Glomerular visceral epithelial cell (primary cell): ENCODE measurements at regions not wholly inside any gene's neighbourhood (a gene's known extent, or its start where the extent isn't known, plus 50 kb on each side); places are given as distances from the start of the nearest gene placed in this dataset.
"Not testable (repeated sequence)": the region's sequence is repeated elsewhere in the genome, so short reads cannot be mapped to it uniquely, and the experiment has no call there.

Experiments
- DNase-seq: peaks from one replicate; pipeline ENCODE4 v3.0.0-alpha.2; 2016; ENCODE audit errors: extremely low spot score

DNA sequence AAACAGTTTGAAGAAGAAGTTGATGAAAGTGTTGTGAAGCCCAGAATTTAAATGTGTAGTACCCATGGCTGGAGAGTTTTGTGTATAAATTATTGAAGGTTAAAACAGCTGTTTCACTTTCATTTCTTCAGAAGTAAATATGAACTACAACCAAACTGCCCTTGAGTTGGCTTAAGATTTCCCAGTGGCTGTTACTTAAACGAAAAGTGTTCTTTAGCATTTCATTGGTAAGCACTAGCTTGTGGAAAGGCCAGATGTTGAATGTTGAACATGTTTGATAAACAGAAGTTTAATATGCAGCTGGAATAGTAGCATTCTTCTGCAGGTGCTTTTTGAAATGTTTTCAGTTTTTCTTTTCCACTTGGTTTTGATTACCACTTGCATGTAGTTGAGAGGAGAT lies 83.2 kb upstream of the TNRC6B start:
- no peak for DNase-seq

DNA sequence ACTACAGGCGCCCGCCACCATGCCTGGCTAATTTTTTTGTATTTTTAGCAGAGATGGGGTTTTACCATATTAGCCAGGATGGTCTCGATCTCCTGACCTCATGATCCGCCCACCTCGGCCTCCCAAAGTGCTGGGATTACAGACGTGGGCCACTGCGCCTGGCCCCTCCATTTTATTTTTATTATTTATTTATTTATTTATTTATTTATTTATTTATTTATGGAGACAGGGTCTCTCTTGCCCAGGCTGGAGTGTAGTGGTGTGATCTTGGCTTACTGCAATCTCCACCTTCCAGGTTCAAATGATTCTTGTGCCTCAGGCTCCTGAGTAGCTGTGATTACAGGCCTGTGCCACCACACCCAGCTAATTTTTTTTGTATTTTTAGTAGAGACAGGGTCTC lies 77.8 kb upstream of the TNRC6B start:
- DNase-seq = not testable (repeated sequence)

DNA sequence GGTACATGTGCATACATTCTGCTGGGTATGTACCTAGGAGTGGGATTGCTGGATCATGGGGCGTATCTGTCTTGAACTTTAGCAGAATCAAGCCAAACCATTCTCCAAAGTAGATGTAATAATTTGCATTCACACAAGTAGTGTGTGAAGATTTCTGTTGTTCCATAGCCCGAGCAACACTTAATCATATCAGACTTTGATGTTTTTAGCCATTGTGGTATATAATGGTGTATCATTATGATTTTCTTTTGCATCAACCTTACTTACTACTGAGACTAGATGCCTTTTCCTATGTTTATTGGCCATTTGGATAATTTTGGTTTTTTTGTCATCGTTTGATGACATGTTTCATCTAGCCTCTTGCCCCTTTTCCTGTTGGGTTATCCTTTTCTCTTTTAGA lies 72.0 kb upstream of the TNRC6B start:
- no peak for DNase-seq

DNA sequence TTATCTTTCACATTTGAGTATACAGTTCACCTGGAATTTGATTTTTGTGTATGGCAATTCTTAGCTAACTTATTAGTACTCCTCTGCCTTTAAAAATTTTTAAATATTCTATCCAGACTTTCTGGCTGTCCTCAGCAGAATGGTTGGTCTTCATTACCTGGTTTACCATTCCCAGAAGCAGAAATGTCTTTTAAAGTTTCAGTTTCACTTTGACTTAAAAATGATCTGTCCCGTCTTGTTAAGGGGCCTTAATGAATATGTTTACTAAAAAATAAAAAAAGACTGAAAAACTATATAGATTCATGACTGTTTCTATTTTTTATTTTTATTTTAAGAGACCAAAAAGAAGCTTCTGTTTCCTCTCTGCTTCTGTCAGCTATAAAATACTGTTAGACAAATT lies 70.5 kb upstream of the TNRC6B start:
- DNase-seq = no peak

DNA sequence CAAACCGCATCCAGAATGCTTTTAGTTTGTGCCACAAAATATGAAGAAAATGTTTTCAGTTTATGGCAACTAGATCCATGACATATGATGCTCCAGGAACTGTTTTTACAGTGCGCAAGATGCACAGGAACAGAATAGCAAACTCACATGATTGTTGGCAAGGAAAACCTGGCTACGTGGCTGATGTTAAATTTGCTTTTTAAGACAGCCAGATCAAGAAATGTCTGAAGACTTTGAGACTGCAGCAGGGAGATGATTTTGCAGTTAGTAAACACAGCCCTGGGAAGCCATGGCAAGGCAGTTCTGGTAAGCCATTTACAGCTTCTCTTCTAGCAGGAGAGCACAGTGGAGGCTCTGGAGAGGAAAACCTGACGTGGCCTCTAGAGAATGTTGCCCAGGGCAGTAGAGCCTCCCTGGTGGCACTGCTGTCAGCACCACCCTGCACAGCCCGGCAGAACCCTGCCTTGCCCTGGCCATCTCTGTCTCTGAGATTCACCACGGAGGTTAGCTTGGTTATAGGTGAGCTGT lies 69.8 kb upstream of the TNRC6B start:
- DNase-seq = peak; percentile 50

DNA sequence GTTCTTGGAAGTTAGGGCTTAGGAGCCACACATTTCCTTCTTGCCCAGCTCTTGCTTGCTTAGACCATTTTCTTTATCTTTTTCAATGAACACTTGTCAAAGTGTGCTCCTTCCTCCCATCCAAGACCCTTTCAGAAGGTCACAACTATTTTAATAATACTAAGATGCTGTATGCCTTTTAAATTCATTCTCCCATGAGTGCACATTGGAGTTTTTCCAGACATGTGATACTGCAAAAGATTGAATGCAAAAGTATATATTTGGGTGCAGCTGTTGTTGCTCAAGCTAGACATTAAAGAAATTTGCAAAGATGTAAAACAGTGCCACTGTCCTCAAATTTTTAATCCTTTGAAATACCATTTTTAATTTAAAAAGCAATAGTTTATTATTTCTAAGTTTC lies 69.3 kb upstream of the TNRC6B start:
- no peak for DNase-seq

DNA sequence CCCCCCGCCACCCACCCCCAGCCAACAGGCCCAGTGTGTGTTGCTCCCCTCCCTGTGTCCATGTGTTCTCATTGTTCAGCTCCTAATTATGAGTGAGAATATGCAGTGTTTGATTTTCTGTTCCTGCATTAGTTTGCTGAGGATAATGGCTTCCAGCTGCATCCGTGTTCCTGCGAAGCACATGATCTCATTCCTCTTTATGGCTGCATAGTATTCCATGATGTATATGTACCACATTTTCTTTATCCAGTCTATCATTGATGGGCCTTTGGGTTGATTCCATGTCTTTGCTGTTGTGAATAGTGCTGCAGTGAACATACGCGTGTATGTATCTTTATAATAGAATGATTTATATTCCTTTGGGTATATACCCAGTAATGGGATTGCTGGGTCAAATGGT lies 68.8 kb upstream of the TNRC6B start:
- DNase-seq = not testable (repeated sequence)

DNA sequence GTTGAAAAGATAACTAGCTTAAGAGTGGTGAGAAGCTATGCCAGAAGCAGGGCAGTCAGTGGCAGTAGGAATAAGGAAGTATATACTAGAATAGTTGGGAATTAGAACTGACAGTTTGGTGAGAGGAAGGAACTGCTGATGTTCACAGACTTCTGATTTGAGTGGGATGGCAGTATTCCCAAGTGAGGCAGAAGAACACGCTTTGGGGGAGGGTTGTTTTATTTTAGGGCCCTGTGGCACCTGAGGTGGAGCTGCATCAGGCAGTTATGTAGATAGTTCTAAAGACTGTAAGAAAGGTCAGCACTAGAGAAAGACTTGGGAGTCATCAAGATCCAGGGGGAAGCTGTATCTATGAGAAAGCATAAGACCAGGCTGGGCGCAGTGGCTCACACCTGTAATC lies 66.3 kb upstream of the TNRC6B start:
- DNase-seq = no peak

DNA sequence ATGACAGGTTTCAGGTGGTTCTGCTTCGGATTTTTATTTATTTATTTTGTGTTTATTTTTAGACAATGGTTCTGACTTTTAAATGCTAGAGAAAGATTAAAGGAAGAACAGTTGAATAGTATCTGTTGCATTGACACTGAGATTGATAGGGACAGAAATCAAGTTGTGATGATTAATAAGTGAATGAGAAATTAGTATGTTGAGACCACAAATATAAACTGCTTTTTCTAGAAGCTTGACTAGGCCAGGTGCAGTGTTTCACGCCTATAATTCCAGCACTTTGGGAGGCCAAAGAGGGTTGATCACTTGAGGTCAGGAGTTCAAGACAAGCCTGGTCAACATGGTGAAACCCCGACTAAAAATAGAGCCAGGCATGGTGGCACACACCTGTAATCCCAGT lies 65.1 kb upstream of the TNRC6B start:
- DNase-seq = no peak

DNA sequence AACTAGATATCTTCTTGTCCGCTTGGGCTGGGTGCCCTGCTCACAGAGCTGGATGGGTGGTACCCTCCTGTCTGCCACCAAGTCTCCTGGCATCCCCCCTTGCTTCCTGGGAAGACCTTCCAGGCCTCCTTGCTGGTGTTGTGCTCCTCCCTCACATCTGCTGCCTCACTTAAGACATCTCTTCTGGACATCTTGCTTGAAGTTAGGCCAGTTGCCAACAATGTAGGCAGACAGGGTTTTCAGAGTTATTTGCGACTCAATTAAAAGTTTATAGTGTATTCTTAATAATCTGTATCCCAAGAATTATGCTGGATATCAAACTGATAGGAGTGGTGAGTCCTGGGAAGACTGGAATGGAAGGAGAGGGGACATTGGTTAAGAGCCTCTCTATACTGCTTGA lies 64.0 kb upstream of the TNRC6B start:
- DNase-seq = no peak

DNA sequence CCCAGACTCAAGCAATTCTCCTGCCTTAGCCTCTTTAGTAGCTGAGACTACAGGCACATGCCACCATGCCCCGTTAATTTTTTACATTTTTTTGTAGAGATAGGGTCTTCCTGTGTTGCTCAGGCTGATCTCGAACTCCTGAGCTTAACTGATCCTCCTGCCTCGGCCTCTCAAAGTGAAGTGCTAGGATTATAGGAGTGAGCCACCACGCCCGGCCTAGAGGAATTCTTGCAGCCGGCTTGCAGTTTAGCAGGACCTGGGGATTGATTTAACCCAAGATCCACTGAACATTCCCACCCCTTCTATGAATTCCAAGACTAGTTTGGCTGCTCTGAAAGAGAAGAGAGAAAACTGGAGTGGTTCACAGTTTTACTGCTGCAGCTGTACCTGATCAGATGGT lies 63.3 kb upstream of the TNRC6B start:
- DNase-seq = no peak

DNA sequence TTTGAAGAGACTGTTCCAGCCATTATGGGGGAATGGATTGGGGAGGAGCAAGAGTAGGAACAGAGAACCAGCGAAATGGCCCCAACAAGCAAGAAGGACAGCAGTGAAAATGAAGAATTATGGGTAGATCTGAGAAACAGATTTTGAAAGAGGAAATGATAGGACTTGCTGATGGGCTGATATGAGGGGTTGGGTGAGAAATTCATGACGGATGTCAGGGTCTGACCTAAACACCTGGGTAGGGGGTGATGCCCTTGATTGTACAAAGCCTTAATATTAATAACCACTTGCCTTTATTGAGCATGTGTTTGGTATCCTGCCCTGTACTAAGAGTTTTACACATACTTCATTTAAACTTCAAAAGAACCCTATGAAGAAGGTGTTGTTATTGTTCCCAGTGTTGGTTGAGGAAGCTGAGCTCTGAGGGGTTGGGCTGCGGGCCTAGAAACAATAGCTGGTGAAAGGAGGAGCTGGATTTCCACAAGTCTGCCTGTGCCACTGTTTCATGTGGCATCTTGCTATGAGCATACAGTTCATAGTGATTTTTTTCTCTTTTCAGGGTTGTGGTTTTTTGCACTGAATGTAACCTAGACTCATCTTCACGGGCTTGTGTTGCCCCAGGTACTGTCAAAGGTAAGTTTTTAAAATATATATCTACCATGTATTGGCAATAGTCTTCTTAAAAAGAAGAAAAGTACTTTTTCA lies 61.1 kb upstream of the TNRC6B start:
- DNase-seq = no peak

DNA sequence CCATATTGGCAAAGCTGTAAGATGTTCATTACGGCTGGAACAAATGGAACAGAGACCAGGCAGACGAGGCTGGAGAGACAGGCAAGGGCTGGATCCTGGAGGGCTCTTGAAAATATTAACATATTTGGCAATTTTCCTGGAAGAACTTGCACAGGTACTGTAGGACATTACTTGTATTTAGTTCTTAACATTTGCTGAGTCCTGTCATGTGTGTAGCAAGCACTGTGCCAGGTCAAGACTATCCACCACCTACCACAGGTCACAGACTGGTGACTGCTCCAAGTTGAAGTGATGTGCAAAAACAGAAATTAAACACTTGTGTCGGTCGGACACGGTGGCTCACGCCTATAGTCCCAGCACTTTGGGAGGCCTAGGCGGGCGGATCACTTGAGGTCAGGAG lies 58.7 kb upstream of the TNRC6B start:
- DNase-seq = no peak

DNA sequence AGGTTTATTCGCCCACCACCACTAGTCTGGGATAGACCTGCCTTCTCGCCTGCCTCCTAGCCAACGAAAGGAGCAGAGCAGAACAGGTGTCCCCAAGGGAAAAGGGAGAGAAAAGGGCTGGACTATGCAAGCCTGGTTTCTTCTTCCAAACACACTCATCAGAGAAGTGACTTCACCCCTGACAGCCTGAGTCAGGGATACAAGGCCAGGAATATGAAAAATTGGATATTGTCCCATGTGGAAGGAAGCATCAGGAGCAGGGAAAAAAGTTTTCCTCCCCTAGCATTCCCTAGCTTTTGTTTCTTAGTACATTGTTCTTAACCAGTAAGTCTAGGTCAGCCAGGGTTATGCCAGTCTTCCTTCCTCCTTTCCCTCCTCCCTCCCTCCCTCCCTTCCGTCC lies 56.9 kb upstream of the TNRC6B start:
- DNase-seq = no peak

DNA sequence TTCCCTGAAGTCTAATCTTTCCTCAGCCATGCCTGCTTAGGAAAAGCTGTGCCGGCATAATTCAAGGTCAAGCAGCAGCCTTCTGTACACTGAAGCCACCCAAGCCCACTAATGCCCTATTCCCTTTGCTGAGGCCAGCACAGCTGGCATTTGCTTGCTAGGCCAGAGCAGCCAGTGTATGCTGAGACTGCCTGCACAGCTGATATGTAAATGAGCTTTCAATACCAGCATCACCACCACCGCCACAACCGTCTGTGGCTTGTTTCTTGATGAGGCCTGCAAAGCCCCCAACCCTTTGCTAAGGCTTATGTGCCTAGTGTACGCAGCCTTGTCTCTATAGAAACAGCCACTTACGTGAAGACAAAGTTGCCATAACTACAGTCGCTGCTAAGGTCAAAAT lies 56.3 kb upstream of the TNRC6B start:
- DNase-seq = no peak

DNA sequence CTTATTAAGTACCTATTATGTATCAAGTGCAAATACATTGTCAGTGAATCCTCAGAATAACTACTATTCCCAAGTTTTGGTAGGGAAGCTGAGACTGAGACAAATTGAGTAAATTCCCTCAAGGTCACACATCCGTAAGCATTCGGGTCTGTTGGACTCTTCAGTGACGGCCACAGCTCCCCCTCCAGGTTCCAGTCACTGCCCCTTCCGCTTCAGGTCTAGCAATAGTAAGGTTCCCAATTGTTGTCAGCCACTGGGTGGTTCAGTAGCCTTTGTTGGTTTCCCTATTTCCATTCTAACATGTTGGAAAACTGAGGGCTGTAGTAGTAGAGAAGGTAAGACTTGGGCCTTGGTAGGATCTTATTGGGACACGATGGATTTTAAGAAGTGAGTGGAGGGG lies 54.9 kb upstream of the TNRC6B start:
- DNase-seq = no peak

DNA sequence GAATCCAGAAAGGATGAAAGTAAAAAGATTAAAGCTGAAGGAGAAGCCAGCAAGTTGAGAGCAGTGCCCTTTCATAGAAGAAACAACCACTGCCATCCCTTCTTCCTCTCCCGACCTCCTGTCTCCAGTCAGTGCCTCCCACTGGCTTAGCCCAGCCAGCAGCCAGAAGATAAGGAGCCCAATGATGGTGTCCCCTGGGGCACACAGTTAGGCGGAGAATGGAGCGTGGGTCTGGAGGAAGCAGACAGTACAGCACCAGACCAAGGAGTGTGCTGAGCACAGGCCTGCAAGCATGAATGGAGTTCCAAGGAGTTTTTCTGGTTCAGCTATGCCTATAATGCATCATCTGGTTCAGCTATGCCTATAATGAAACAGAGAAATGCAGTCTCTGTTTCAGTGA lies 54.3 kb upstream of the TNRC6B start:
- DNase-seq = no peak
